K562 (cell line): ENCODE measurements at regions not wholly inside any gene's neighbourhood (a gene's known extent, or its start where the extent isn't known, plus 50 kb on each side); places are given as distances from the start of the nearest gene placed in this dataset.

Experiments used
- BHLHE40 ChIP-seq: IDR thresholded peaks from 2 replicates; pipeline ENCODE4 v1.6.1; 2011; ENCODE audit warnings: low read length, improper control_type of control experiment
- CBFA2T2 ChIP-seq: fragments of 450-650 bp; conservative IDR thresholded peaks from 2 replicates; pipeline ENCODE4 v1.6.1; 2017; ENCODE audit warnings: mild to moderate bottlenecking
- HEY1 ChIP-seq: fragments of 250-450 bp; sonication (Bioruptor Pico); IDR thresholded peaks from 2 replicates; pipeline ENCODE4 v1.5.0; 2020; ENCODE audit warnings: mild to moderate bottlenecking, moderate library complexity, borderline replicate concordance
- JUNB ChIP-seq: fragments of 450-650 bp; formaldehyde crosslinking; conservative IDR thresholded peaks from 2 replicates; pipeline ENCODE4 v1.4.0; 2020; ENCODE audit warnings: mild to moderate bottlenecking
- NCOA2 ChIP-seq, 2 experiments: fragments of 450-650 bp; IDR thresholded peaks; 2 replicates each; pipeline ENCODE4 v1.6.1; 2018; ENCODE audit warnings: mild to moderate bottlenecking in 2 of 2, moderate library complexity in 1 of 2; ENCODE audit not compliant: partially characterized antibody in 2 of 2
- POLR2AphosphoS2 ChIP-seq: IDR thresholded peaks from 2 replicates; pipeline ENCODE4 v1.6.1; 2012; ENCODE audit warnings: low read length, improper control_type of control experiment
- SETDB1 ChIP-seq: IDR thresholded peaks from one replicate; pipeline ENCODE4 v1.6.1; 2012; ENCODE audit warnings: low read length, control low read depth, inconsistent platforms
- ZNF175 ChIP-seq: fragments of 200-800 bp; sonication (Bioruptor generic); IDR thresholded peaks from 2 replicates; pipeline ENCODE4 v1.6.1; 2016; ENCODE audit warnings: low read depth, mild to moderate bottlenecking, missing genetic modification characterization, missing compliant biosample characterization
- TF ChIP-seq, protein P1 (sequence below): sonication (generic); formaldehyde crosslinking; IDR thresholded peaks from 2 replicates; pipeline ENCODE4 v1.8.0; 2023; ENCODE audit warnings: missing genetic modification reagents, mild to moderate bottlenecking, borderline replicate concordance
- TF ChIP-seq, protein P2 (sequence below): fragments of 450-650 bp; IDR thresholded peaks from 2 replicates; pipeline ENCODE4 v1.6.1; 2016; ENCODE audit warnings: mild to moderate bottlenecking

DNA sequence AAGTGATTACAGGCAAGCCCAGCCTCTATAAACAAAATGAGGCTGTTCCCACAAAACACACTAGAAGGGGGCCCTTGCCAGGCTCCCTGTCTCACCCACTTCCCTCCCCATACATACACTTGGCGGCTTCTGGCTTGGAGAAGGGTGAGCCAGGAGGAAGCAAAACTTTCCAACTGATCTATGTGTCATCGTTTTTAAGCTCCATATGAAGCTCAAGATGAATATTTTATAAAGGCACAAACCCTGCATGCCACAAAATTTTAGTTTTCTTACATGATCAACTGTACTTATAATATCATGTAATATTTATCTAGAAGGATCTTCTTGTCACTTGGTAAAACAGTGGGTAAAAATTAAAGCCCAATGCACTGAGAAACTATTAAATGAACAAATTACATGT, 80.8 kb upstream of the TJP1 start (continued):
- TF ChIP-seq, protein P1, sequence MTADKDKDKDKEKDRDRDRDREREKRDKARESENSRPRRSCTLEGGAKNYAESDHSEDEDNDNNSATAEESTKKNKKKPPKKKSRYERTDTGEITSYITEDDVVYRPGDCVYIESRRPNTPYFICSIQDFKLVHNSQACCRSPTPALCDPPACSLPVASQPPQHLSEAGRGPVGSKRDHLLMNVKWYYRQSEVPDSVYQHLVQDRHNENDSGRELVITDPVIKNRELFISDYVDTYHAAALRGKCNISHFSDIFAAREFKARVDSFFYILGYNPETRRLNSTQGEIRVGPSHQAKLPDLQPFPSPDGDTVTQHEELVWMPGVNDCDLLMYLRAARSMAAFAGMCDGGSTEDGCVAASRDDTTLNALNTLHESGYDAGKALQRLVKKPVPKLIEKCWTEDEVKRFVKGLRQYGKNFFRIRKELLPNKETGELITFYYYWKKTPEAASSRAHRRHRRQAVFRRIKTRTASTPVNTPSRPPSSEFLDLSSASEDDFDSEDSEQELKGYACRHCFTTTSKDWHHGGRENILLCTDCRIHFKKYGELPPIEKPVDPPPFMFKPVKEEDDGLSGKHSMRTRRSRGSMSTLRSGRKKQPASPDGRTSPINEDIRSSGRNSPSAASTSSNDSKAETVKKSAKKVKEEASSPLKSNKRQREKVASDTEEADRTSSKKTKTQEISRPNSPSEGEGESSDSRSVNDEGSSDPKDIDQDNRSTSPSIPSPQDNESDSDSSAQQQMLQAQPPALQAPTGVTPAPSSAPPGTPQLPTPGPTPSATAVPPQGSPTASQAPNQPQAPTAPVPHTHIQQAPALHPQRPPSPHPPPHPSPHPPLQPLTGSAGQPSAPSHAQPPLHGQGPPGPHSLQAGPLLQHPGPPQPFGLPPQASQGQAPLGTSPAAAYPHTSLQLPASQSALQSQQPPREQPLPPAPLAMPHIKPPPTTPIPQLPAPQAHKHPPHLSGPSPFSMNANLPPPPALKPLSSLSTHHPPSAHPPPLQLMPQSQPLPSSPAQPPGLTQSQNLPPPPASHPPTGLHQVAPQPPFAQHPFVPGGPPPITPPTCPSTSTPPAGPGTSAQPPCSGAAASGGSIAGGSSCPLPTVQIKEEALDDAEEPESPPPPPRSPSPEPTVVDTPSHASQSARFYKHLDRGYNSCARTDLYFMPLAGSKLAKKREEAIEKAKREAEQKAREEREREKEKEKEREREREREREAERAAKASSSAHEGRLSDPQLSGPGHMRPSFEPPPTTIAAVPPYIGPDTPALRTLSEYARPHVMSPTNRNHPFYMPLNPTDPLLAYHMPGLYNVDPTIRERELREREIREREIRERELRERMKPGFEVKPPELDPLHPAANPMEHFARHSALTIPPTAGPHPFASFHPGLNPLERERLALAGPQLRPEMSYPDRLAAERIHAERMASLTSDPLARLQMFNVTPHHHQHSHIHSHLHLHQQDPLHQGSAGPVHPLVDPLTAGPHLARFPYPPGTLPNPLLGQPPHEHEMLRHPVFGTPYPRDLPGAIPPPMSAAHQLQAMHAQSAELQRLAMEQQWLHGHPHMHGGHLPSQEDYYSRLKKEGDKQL (CRISPR knock-in tag): no peak
- TF ChIP-seq ZNF175 (CRISPR knock-in tag) (no peak), JUNB (CRISPR knock-in tag) (no peak), CBFA2T2 (no peak), BHLHE40 (no peak), POLR2AphosphoS2 (no peak), SETDB1 (no peak), HEY1 (CRISPR knock-in tag) (no peak), NCOA2 (IDR thresholded peaks at IDR 0.05; ENCODE audit: partially characterized antibody in 2 of 2) (no peak)
- TF ChIP-seq, protein P2, sequence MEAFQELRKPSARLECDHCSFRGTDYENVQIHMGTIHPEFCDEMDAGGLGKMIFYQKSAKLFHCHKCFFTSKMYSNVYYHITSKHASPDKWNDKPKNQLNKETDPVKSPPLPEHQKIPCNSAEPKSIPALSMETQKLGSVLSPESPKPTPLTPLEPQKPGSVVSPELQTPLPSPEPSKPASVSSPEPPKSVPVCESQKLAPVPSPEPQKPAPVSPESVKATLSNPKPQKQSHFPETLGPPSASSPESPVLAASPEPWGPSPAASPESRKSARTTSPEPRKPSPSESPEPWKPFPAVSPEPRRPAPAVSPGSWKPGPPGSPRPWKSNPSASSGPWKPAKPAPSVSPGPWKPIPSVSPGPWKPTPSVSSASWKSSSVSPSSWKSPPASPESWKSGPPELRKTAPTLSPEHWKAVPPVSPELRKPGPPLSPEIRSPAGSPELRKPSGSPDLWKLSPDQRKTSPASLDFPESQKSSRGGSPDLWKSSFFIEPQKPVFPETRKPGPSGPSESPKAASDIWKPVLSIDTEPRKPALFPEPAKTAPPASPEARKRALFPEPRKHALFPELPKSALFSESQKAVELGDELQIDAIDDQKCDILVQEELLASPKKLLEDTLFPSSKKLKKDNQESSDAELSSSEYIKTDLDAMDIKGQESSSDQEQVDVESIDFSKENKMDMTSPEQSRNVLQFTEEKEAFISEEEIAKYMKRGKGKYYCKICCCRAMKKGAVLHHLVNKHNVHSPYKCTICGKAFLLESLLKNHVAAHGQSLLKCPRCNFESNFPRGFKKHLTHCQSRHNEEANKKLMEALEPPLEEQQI: no peak
